NCI-H2107 treated with DMSO at 0.1 percent for 48 hours (cell line): ENCODE measurements at regions not wholly inside any gene's neighbourhood (a gene's known extent, or its start where the extent isn't known, plus 50 kb on each side); places are given as distances from the start of the nearest gene placed in this dataset.

Experiments used
- DNase-seq: peaks from one replicate; lab custom pipeline; 2025; ENCODE audit not compliant: unreplicated experiment; lab: John Stamatoyannopoulos, UW

DNA sequence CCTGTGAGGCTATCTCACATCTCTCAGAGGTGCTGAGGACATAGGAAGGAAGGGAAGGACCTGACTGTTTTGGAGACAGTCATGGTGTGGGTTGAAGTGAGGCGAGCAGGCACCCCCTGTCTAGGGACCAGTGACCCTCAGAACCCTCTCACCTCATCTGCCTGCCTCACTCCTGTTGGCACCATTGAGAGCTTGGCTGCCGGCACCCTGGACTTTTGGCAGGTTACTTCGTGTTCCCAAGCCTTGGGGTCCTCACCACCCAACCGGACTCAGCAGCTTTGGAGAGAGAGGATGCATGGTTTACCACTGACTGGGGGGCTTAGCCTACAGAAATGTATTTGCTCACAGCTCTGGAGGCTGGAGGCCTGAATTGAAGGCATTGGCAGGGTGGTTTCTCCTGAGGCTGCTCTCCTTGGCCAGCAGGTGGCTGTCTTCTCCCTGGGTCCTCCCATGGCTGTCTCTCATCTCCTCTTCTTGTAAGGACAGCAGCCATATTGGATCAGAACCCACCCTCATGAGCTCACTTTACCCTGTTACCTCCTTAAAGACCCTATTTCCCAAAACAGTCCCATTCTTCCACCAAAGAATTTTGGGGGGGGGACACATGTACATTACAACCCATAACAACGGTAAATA, 142.0 kb downstream of the TSN start:
- peak; percentile 46 for DNase-seq

GRCh38 chr2:121898483-121898882, 143.0 kb downstream of the TSN start:
- DNase-seq = no peak

DNA sequence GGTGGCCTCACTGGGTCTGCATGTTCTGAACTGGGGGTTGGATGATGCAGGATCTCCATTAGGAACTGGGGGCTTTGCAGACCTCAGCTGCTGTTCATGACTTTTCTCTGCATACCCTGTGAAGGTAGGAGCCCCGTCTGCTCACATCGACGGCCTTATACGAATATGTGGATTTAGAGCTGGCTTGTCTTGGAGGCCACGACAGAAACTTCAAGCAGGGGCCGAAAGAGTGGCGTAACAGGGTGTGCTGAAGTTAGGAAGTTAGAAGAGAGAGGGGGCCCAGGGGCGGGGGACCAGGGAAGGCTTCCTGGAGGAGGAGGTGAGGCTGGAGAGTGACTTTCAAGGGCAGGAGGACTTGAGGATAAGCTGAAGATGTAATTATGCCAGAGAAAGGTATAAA, 144.9 kb downstream of the TSN start:
- DNase-seq = no peak

GRCh38 chr2:121902171-121902591, 146.7 kb downstream of the TSN start:
- DNase-seq = no peak

DNA sequence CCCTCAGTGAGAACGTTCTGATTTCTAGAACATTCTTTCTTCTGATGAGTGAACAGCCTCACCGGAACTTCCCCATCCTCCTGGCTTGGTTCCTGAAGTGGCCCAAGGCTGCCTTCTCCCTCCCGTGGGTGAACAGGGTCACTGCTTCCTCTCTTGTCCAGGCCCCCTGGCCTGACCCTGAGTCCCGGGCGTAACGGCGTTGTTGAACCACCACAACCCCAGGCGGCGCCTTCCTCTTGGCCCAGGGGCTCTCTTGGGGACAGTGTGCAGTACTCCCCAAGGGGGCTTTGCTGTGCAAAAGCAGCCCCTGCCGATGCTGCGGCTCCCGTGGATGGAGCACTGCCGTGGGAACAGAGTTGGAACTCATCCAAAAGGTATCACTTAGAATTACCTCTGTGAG, 147.2 kb downstream of the TSN start:
- DNase-seq = no peak

DNA sequence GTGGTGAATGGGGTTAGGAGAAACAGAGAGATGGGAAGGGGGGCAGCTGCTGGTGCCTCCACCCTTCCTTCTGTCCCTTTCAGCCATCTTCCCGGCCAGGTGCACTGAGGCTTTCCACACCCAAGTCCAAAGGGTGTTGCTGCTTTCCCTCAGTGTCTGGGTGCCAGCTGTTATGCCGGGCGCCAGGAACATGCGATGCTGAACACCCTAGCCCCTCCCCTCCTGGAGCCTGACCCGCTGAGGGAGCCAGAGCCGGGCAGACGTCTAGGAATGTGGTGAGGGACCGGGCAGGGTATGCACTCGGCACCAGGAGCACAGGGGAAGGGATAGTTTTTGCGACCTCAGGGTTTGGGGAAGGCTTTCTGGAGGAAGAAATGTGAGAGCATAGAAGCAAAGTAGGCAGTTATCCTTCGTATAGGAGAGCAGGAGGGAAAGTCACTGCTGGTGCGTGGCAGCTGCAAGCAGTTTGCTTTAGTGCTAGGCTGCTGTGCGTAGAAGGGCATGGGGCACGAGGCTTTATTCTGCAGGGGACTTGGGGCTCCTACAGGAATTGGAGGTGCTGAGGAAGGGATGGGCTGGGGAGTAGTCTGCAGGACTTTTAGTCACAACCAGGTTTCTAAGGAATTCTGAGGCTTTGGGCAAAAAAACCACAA, 147.7 kb downstream of the TSN start:
- DNase-seq = peak; percentile 32

- no peak for DNase-seq
Observed at GRCh38 chr2:121904656-121905055, 149.2 kb downstream of the TSN start.

DNA sequence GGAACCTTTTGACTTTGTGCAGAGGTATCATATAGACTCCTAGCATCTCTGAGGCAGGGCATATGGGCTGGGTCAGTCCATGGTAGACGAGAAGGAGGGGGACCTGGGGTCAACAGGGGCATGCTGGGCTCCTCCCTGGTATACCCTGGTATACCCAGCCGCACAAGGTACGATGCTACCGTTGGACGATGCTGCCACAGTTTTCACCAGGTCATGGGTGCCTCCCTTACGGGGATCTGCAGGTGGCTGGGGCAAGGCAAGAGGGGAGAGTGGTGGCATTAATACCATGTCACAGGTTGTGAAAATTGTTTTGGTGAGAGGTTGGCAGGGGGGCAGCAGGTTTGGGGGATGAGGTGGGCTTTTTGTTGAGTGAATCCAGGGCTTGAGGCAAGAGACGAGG, 149.8 kb downstream of the TSN start:
- no peak for DNase-seq

DNA sequence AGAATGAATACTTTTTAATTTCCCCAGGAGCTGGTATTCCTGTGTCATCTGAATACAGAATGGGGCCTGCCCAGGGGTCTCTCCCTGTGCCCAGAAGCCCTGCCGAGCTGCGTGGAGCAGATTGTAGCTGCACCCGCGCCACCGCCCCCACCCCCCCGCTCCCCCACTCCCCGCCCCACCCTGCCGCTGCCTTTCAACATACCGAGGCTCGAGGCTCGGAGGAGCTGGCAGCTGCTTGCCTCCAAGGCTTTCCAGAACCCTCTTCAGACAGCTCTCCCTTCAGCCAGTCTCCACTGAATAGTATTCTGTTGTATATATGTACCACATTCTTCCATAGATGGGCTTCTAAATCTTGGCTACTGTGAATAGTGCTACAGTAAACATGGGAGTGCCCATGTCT, 150.7 kb downstream of the TSN start:
- DNase-seq = no peak

GRCh38 chr2:121907928-121908327, 152.5 kb downstream of the TSN start:
- DNase-seq = peak; percentile 86

- no peak for DNase-seq
Observed at GRCh38 chr2:121910139-121910538, 154.7 kb downstream of the TSN start.

- DNase-seq = no peak
Observed at GRCh38 chr2:121911036-121911435, 155.6 kb downstream of the TSN start.

GRCh38 chr2:121917143-121917542, 161.7 kb downstream of the TSN start:
- DNase-seq = no peak

GRCh38 chr2:121918231-121918630, 162.8 kb downstream of the TSN start:
- no peak for DNase-seq

GRCh38 chr2:121919803-121920202, 164.4 kb downstream of the TSN start:
- DNase-seq = no peak

- no peak for DNase-seq
Observed at GRCh38 chr2:121925466-121925865, 170.0 kb downstream of the TSN start.

DNA sequence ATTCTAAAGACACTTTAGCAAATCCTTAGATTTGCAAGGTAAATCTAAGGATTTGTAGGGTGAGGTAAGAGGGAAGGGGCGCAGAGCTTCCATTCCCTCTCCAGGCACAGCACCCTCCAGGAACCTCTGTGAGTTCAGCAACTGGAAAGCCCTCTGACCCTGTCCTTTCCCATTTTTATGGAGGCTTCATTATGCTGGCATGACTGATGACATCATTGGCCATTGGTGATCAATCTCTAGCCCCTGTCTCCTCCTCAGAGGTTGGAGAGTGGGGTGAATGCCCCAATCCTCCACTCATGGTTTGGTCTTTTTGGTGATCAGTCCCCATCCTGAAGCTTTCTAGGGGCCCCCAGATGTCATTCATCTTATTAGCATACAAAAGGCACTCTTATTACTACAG, 187.8 kb downstream of the TSN start:
- DNase-seq = no peak

DNA sequence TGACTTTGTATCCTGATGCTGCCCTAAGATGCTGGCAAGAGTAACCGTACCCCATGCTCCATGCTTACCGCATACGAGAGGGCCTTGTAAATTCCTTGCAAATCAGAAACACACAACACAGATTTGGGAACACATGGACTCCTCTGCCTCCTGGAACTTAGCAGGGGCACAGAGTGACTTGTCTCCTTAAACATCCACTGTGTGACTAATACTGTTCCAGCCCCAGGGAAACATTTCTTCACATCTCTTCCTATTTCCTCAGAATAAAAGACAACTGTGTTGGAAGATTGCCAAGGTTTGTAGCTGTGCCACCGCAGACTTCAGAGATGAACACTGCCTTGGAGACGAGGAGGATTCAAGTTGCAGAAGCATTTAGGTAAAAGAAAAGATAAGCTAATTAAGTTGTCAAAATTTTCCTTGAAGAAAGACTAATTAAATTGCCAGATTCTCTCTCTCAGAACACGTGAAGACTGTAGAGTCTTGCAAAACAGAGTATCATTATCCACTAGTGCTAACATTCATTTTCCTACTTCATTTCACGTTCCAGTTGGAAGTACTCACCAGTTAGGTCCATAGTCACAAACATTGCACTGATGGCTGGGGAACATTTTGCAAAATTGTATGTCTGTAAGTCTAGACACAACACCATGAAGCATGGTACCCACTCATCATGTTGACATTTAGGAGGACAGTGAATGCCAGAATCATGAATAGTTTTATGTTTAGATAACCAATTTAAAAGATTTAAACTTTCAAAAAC, 188.8 kb downstream of the TSN start:
- no peak for DNase-seq

DNA sequence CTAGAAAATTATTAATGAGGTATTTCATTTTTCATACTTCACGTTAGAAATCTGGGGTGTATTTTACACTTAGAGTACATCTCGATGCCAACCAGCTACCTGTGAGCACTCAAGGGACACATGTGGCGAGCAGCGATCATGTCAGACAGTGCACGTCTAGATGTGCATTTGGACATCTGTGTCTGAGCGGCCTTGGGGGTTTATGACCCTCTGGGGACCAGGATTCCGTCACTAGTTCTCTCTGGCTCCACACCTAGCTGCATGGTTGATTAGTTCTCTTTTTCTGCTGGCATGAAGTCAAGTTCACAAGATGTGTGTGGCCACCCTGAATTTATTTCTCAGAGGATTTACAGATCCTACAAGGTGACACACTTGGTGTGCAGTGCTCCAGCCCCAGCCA, 192.2 kb downstream of the TSN start:
- DNase-seq = no peak

GRCh38 chr2:121949271-121949670, 193.8 kb downstream of the TSN start:
- no peak for DNase-seq

DNA sequence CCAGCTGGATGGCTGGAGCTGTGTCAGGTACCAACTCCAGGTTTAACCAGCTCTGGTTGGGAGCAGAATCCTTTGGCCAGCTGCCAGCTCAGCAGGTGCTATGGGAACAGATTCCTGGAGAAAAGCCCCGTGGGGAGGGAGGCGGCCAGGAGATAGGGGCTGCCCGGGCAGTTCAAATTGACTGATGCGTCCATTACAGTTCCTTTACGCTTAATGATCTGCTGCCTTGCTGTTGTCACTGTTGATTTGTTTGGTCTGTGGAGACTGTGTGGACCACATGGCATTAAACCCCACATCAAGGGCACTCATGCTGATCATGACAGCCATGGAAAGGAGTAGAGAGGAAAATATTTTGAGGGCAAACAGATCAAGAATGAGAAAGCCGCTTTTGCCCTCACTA, 200.0 kb downstream of the TSN start:
- no peak for DNase-seq

DNA sequence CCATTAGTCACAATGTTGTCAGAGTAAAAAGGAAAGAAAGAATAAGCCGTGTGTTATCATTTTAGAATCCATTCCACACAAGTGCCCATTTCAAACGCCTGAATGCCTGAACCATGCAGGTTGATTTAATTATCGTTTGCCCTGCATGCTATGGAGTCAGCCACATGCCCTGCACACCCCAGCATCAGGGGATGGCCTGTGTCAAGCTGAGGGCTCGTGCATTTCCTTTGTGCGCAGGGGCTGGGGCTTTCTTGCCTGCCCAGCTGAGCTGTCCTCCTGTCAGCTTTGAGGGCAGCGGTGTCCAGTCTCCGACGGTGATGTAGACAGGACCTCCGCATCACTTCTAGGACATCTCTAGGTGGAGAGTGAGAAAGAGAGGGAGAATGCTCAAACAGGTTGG, 200.4 kb downstream of the TSN start:
- no peak for DNase-seq
